ENCODE measurements at regions not wholly inside any gene's neighbourhood (a gene's known extent, or its start where the extent isn't known, plus 50 kb on each side); places are given as distances from the start of the nearest gene placed in this dataset.

DNA sequence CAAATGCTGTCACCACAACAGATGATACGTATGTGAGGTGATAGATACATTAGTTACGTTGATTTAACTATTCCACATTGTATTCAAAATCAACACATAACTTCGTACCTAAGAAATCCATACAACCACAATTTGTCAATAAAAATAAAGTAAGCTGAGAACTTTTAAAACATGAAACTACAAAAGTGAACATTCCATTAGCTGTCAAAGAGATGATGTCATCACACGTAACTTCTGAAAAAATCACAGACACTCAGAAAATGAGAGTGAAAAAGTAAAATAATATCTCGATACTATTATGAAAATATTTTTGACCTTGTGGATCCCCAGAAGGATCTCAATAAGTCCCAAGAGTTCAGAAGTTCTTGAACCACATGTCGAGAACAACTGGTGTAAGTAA is 161.6 kb upstream of the GALNT13 start:
- ATAC-seq, result no peak
- intact Hi-C loops (cut with DNase I), result no loop called here
- TF ChIP-seq, protein P1, sequence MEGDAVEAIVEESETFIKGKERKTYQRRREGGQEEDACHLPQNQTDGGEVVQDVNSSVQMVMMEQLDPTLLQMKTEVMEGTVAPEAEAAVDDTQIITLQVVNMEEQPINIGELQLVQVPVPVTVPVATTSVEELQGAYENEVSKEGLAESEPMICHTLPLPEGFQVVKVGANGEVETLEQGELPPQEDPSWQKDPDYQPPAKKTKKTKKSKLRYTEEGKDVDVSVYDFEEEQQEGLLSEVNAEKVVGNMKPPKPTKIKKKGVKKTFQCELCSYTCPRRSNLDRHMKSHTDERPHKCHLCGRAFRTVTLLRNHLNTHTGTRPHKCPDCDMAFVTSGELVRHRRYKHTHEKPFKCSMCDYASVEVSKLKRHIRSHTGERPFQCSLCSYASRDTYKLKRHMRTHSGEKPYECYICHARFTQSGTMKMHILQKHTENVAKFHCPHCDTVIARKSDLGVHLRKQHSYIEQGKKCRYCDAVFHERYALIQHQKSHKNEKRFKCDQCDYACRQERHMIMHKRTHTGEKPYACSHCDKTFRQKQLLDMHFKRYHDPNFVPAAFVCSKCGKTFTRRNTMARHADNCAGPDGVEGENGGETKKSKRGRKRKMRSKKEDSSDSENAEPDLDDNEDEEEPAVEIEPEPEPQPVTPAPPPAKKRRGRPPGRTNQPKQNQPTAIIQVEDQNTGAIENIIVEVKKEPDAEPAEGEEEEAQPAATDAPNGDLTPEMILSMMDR (IDR thresholded peaks at IDR 0.05), result no peak

DNA sequence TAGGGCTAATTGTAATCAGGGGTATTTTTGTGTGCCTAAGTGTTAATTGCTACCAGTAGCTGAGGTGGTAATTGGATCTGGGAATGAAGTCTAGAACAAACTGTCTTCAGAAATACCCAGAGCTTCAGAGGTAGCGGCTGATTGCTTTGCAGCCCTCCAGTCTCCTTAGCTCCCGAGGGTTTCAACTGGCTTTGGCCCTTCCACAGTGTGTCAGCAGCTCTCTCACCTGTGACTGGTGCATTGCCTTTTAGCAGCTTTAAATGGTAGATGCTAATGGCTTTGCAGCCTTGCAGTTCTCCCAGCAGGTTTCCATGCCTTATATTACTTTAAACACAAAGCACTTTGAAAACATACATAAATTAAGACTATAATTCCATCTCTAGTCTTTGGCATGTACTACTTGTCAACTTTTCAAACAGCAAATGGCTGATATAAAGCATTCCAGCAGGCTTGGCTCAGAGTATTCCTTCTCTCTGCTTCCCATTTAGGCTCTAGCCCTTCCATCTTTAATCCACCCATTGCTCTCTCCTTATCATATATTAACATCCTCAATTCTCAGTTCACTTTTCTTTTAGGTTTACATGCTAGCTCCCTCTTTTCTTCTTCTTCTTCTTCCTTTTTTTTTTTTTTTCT is 156.4 kb upstream of the GALNT13 start:
- Histone ChIP-seq H3K27me3 (no peaks in the 10 kb centered on the region), H3K4me3 (no peak overlapping the region), H3K27ac (no peak overlapping the region), H3K36me3 (no peaks in the 10 kb centered on the region), H3K9me3 (no peaks in the 10 kb centered on the region), H3K4me1 (no peaks in the 10 kb centered on the region)
- no peak for ATAC-seq
- intact Hi-C loops (cut with DNase I), result no loop called here
- DNase-seq, result no peak
- TF ChIP-seq, protein P1 (IDR thresholded peaks at IDR 0.05), result no peak

More for the DNA sequence above, 161.6 kb upstream of the GALNT13 start:
- no peaks in the 10 kb centered on the region for H3K4me1 ChIP-seq
- H3K9me3 ChIP-seq, result no peaks in the 10 kb centered on the region
- no peak overlapping the region for H3K4me3 ChIP-seq
- no peak for DNase-seq
- no peaks in the 10 kb centered on the region for H3K27me3 ChIP-seq
- no peak overlapping the region for H3K27ac ChIP-seq
- H3K36me3 ChIP-seq, result no peaks in the 10 kb centered on the region

DNA sequence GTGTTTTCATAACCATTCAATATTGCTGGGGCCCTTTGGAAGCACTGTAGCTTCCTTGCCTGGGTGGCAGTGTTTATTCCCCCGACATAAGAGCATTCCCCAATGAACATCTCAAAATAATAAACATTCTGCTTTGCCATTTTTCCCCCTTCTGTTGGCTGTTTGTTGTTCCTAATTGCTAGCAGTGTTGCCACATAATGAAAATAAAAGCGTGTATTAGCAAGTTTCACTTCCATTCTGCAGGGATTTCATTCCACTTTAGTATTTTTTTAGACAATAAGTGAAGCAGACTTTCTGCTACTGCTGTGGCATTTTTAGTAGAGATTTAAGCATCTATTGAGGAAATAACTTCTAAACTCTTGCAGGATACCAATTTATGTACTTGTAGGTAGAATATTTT is 154.7 kb upstream of the GALNT13 start:
- no peak for ATAC-seq
- H3K4me3 ChIP-seq, result no peak overlapping the region
- H3K9me3 ChIP-seq, result no peaks in the 10 kb centered on the region
- H3K4me1 ChIP-seq, result no peaks in the 10 kb centered on the region
- no peak for DNase-seq
- no peak overlapping the region for H3K27ac ChIP-seq
- TF ChIP-seq, protein P1 (IDR thresholded peaks at IDR 0.05), result no peak
- H3K36me3 ChIP-seq, result no peaks in the 10 kb centered on the region
- intact Hi-C loops (cut with DNase I), result no loop called here
- no peaks in the 10 kb centered on the region for H3K27me3 ChIP-seq

DNA sequence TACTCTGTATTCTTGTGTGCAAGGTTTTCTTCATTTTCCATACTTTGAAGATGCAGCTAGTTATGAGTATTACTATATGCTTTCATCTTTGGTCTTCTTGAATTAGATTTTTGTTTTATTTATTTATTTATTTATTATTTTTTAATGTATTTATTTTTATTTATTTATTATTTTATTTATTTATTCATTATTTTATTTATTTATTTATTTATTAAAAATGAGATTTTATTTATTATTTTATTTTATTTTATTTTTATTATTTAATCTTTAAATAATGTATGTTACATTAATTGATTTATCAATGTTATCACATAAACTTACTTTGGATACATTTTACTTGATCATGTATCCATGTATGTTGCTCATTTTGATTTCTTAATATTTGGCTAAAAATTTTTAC is 132.3 kb upstream of the GALNT13 start:
- Histone ChIP-seq H3K27me3 (no peaks in the 10 kb centered on the region), H3K4me3 (no peak overlapping the region), H3K4me1 (no peaks in the 10 kb centered on the region), H3K9me3 (no peaks in the 10 kb centered on the region), H3K27ac (no peak overlapping the region), H3K36me3 (no peaks in the 10 kb centered on the region)
- DNase-seq (no peak), ATAC-seq (no peak)
- TF ChIP-seq, protein P1 (IDR thresholded peaks at IDR 0.05), result no peak
- intact Hi-C loops (cut with DNase I), result no loop called here

DNA sequence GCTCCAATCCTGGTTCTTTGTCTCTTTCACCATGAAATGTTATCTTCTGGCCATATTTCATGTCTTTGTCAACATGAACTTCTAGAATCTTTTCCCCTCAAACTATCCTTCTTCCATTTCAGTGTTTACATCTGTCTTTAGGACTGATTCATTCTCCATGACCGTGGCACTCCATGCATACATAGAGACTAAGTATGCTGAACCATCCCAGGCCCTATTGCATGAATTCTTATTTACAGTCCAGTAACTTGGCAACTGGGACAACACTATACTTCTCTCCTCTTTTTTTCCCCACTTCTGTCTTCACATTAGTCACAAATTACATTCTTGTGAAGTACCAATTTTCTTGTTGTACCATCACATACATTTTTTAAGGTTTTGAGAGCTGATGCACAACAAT is 109.8 kb upstream of the GALNT13 start:
- TF ChIP-seq, protein P1 (IDR thresholded peaks at IDR 0.05), result no peak
- intact Hi-C loops (cut with DNase I), result no loop called here
- H3K9me3 ChIP-seq, result peaks cover 15% of the 10 kb centered on the region

DNA sequence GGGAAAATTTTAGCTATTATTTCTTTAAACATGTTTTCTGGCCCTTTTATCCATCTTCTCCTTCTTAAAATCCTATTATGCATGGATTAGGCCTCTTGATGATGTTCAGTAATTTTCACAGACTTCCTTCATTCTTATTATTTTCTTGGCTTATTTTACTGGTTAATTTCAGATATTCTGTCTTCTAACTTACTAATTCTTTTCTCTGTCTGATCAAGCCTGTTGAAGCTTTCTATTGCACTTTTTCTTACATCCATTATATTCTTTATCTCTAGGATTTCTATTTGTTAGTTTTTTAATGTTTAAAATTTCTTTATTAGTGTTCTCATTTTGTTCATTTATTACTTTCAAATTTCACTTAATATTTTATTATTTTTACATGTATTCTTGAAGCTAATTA is 105.3 kb upstream of the GALNT13 start:
- Histone ChIP-seq H3K9me3 (peaks cover 30% of the 10 kb centered on the region), H3K4me3 (no peak overlapping the region), H3K27me3 (no peaks in the 10 kb centered on the region), H3K36me3 (no peaks in the 10 kb centered on the region), H3K4me1 (no peaks in the 10 kb centered on the region), H3K27ac (no peak overlapping the region)
- DNase-seq, result no peak
- intact Hi-C loops (cut with DNase I), result no loop called here
- TF ChIP-seq, protein P1 (IDR thresholded peaks at IDR 0.05), result no peak
- no peak for ATAC-seq

More for the DNA sequence above, 109.8 kb upstream of the GALNT13 start:
- no peaks in the 10 kb centered on the region for H3K27me3 ChIP-seq
- no peaks in the 10 kb centered on the region for H3K36me3 ChIP-seq
- no peak for DNase-seq
- no peak for ATAC-seq
- no peaks in the 10 kb centered on the region for H3K4me1 ChIP-seq
- no peak overlapping the region for H3K27ac ChIP-seq
- H3K4me3 ChIP-seq, result no peak overlapping the region
